CMK (cell line): ENCODE measurements at regions not wholly inside any gene's neighbourhood (a gene's known extent, or its start where the extent isn't known, plus 50 kb on each side); places are given as distances from the start of the nearest gene placed in this dataset.
"Not testable (repeated sequence)": the region's sequence is repeated elsewhere in the genome, so short reads cannot be mapped to it uniquely, and the experiment has no call there.

Source experiments
- DNase-seq: peaks from one replicate; pipeline ENCODE4 v3.0.0-alpha.2; 2010; ENCODE audit warnings: low read depth

DNA sequence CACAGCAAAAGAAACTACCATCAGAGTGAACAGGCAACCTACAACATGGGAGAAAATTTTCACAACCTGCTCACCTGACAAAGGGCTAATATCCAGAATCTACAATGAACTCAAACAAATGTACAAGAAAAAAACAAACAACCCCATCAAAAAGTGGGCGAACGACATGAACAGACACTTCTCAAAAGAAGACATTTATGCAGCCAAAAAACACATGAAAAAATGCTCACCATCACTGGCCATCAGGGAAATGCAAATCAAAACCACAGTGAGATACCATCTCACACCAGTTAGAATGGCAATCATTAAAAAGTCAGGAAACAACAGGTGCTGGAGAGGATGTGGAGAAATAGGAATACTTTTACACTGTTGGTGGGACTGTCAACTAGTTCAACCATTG is 207.8 kb downstream of the USP6NL start:
- not testable (repeated sequence) for DNase-seq

DNA sequence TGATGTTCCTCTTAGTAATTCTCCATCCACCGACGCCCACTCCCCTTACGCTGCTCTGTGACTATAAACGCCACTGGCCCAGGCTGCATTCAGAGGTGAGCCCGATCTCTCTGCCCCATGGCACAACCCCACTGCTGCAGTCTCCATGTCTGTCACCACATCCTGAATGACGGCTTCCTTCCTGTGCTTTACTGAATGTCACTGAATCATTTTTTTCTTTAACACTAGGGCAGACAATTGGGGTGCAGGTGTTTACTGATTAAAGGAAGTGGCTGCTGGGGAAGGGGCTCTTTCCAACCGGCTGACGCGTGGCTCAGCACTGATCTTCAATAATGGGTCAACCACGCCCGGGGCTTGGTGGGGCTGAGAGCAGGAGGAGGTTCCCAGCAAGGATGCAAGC is 208.3 kb downstream of the USP6NL start:
- DNase-seq, result peak; percentile 21

DNA sequence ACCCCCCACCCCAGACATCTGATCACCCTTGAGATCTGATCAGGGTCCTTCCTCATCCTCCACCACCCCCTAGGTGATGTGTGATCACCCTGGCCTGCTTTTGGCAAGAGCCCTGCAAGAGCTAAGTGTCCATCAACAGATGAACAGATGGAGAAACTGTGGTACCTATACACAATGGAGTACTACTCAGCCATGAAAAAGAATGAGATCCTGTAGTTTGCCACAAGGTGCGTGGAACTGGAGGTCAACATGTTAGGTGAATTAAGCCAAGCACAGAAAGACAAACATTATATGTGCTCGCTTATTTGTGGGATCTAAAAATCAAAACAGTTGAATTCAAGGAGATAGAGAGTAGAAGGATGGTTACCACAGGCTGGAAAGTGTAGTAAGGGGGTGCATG is 209.1 kb downstream of the USP6NL start:
- no peak for DNase-seq

DNA sequence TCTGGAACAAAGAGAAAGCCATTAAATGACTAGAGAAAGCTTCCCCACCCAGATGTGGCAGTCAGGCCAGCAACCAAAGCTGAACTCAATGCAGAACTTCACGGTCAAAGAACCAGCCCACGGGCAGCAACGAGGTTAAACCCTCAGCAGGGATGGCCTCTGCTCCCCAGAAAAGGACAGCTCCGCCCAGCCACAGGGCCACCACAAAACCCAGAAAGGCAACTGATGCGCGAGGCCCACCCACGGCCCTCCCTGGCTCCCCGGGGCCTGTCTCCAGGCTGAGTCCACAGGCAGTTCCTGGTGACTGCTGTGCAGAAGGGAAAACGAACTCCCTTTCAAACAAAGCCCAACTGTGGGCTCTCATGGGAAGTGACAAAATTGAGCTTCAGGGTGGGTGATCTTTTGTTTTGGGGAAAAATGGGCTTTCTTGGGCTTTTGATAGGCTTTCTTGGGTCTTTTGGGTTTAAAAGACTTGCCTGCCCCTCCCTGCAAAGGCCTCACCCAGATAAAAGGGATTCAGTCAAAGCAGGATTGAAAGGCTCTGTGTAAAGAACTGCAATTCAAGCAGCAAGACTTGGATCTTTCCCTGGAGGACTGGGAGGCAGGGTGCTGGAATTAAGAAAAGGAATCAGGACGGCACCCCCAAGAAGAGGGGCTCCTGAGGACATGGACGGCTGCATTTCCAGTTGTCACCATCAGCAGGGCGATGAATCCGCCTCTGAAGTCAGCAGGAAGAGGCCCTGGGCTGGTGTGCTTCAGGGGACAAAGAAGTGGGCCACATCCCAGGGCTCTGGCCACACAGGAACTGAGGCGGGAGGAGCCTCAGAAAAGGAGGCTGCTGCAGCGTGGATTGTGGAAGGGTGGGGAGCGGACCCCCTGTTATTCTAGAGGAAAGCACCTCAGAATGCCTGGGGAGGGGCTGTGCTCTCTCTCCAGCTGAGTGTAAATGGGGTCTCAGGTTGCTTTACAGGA is 209.9 kb downstream of the USP6NL start:
- no peak for DNase-seq

DNA sequence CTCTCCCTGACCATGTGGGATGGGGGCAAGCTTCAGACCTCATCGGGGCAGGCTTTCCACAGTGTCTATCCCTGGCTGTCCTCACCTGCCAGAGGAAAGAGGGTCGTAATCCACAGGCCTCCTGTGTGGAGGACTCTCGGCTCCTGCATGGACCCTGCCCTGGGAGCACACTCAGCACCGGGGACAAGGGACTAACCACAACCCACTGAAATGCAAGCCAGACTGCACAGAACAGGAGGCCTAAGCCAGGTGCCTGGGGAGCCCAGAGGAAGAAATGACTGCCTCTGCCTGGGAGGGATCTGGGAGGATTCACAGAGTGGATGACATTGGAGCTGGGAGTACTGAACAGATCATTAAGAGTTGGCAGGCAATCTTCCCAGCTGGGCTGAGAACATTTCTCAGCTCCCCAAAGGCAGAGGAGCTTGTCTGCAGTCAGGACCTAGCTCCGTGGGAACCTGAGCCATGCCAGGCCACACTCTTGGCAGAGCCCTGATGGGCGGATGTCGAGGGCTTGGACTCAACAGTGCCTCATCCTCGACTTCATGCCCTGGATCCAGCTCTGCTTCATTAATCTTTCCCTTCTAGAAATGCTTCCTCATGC is 213.4 kb downstream of the USP6NL start:
- no peak for DNase-seq

DNA sequence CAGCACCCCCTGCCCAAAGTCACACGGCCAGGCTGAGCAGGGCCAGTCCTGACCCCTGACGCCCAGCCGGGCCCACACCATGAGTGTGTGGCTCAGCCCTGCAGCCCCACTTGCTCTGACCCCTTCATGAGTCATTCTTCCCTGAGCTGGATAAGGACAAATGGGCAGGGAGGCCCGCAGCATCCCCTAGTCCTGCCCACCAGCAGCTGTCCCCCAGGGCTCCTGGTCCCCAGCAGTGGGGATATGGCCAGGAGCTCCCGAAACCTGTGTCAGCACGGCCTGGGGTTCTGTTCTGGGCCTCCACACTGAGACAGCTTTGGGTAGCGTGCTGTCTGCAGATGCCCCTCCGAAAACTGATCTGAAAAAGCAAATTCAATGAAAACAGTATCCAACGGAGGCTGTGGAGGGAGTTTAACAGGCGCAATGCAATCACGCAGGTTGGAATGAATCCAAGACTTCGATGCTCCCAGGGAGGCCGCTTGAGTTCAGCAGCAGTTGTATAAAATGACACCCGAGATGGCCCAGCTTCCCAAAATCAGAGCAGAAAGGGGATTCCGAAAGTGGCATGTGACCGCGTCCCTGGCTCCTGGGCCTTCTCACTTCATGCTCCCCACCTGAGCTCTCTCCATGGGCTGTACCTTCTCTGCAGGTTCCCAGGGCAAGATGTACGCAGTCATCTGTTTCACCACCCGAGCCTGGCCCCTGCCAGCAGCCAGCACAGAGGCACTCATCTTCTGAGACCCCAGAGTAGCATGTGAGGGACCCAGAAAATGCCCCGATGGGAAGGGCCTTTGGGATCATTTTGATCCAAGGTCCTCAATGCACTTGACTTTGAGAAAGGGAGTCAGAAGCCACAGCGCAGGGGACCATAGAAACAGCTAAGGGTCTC is 214.1 kb downstream of the USP6NL start:
- no peak for DNase-seq

DNA sequence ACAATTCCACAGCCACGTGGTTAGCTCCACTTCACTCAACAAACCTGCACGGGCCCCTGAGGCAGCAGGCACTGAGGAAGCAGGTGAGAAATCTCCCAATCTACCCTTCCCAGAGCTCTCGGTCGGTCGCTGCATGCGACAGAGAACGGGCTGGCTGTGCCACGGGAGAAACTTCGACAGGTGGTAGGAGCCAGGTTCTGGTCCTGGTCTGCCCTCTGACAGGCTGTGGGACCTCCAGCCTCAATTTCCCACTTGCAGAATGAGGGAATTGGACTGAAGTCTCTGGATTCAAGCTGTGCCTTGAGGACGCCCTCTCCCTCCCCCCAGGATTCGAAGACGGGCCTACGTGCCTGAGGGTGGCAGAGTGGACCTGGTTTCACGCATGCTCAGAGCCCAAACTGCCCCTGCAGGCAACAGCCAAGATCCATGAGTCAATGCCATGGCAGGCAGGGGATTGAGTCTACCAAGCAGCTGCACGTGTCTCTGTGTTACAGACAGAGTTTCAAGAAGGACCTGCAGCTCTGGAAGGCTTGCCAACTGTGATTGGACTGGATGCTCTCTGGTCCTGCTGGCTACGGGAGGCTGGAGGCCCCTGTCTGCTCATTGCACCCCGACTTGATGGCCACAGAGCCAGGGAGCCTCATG is 215.0 kb downstream of the USP6NL start:
- DNase-seq, result no peak

DNA sequence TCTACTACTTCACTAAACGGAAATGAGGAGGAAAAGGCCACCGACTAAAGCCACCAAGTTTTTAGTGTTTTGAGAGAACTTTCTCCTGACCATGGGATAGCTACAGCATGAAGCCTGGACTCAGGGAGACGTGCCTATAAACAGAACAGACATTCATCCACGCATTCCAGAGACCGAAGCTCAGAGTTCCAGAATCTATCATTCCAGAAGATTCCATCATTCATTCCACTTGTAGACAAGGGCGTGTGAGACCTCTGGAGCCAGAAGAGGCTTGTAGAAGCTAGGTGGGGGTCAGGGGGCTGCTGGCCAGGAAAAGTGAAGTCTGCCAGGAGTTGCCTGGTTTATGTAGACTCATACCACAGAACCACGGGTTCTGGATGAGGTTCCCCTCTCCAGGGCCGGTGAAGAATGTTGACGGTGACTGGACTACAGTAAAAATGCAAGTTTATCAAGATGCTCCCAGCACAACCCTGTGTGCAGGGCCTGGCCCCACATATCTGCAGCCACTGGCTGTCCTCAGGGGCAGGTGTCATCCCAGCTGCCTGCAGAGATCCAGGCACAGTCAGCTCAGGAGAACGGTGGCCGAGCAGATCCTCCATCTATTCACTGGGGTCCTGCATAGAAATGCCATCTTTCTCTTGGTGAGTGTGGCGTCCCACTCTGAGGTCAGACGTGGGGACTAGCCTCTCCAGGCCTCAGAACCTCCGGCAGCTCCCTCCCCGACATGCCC is 215.7 kb downstream of the USP6NL start:
- no peak for DNase-seq

DNA sequence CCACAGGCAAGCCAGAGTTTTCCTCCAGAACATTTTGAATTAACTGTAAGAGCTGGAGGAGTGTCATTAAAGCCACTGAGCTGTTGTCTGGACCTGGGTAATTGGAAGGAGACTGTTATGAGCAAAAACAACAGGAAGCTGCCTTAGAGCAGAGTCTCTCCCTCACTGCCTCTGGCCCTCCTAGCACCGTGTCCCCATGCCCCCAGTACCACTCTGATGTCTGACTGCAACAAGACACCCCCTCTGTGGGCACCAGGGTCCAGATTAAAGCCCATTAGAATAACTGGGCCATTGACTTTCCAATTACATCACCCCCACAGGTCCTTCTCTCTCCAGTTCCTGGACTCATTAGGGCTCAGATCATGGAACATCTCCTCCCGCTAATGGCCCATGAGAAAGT is 216.3 kb downstream of the USP6NL start:
- no peak for DNase-seq

DNA sequence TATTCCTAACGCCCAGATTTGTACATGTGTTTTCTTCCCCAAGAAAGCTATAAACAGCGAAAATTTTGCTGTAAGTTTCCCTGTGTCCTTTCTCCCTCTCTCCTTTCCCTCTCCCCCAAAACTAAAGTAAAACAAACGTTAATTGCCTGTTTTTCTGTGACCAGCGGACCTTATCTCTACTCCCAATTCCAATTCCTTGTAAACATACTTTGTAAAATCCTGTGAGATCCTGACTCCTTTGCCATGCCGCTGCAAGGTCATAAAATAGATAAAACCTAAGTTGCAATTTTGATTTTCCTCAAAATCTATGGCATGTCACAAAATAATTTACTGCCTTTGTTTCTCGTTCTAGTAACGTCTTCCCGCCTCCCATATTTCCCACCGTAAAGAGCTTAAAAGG is 217.6 kb downstream of the USP6NL start:
- no peak for DNase-seq

DNA sequence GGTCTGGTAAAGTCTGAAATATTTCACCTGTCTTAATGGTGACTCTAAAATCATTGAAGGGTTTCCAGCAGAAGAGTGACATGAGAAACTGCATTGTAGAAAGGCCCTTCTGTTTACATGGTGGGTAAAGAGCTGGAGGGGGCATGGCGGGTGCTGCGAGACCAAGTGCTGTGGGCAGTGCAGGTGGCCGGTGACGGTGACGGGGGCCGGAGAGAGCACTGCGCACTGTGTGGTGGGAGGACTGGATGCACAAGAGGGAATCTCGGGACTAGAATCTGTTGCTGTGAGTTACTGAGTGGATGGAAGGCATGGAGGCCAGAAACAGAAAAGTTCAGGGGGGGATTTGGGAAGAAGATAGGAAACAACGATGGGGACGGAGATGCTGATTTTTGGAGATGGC is 218.7 kb downstream of the USP6NL start:
- no peak for DNase-seq

DNA sequence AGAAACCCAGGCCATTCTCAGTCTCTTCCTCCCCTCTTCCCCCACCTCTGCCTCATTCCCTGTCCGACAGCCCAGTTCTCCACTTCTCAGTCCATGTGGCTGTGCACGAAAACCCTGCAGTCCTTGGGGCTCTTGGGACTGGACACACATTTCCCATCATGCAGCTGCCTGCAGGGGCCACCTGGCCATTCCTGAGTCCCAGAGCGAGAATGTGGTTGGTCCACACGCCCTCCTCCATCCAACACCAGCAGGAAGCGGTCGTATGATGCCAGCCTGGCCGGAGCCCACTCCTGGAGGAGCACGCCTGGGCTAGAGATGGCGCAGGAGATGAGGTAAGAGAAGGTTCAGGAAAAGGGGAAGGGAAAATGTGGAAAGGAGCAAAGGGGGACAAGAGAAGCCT is 222.5 kb downstream of the USP6NL start:
- no peak for DNase-seq

DNA sequence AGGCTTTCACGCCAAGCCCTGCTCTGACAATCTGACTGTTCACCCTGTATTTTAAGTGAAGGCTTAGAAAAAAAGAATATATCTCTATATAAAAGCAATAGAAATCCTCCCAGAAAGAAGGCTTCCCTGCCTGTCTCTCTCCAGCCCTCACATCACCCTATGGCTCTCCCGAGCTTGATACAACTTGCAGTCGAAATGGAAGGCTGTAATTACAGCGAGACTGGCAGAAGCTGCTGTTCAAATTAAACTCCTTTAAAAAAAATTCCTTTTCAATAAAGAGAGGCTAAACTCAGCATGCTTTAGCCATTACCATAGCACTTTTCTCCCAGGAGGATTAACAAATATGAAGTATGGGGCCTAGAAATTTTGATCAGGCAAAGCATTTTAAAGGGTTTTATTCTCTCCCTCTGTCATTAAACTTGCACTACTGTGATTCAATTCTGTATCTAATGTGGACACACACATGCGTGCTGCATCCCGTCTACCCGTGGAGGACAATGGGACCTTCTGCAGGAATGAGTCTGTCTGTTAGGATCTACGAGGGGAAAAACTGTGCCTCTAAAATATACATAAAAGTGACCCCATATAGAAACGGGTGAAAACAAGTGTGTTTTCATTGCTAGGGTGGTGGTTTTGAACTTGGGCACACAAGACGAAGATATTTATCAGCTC is 223.8 kb downstream of the USP6NL start:
- DNase-seq, result no peak

DNA sequence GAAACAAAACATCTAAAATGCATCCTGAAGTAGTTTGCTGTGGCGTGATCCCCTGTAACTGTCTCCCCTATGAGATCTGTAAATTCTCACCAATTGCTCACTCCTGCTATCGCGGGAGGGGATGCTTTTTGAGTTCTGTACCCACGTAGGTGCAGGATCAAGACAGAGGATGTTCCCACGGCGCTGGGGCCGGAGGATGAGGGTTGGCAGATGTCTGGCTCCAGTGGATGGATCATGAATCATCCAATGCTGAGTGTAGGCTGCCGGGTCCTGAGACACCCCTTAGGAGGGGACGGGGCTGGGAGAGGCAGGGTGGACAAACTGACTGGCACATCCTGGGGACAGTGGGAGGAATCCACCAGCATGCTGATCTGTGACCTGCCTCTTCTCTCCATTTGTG is 224.4 kb downstream of the USP6NL start:
- no peak for DNase-seq
